OCI-LY1 (cell line): ENCODE measurements at regions not wholly inside any gene's neighbourhood (a gene's known extent, or its start where the extent isn't known, plus 50 kb on each side); places are given as distances from the start of the nearest gene placed in this dataset.

Source experiments
- H2AFZ ChIP-seq: fragments of 200-600 bp; sonication (generic), shearing (Covaris generic); 2 replicates; pipeline ENCODE4 v1.6.0; 2014; ENCODE audit warnings: antibody characterized with exemption, mild to moderate bottlenecking, low read length
- H3F3A ChIP-seq: fragments of 200-600 bp; sonication (generic), shearing (Covaris generic); 2 replicates; pipeline ENCODE4 v1.6.0; 2014; ENCODE audit warnings: mild to moderate bottlenecking, antibody characterized with exemption, low read length, moderate library complexity; ENCODE audit not compliant: insufficient read depth
- H3K27ac ChIP-seq: fragments of 200-600 bp; sonication (generic); 2 replicates; pipeline ENCODE4 v1.5.1; 2014; ENCODE audit warnings: low read length, mixed run types, mild to moderate bottlenecking, low read depth; ENCODE audit not compliant: poor library complexity, severe bottlenecking
- H3K27me3 ChIP-seq: fragments of 200-600 bp; sonication (generic); 2 replicates; pipeline ENCODE4 v1.6.0; 2014; ENCODE audit warnings: antibody characterized with exemption, mild to moderate bottlenecking, low read length, moderate library complexity; ENCODE audit not compliant: insufficient read depth
- H3K36me3 ChIP-seq: fragments of 200-600 bp; sonication (generic); 2 replicates; pipeline ENCODE4 v1.6.1; 2014; ENCODE audit warnings: mild to moderate bottlenecking, antibody characterized with exemption, low read length, moderate library complexity, mixed read lengths; ENCODE audit not compliant: insufficient read depth
- H3K4me1 ChIP-seq: fragments of 200-600 bp; sonication (generic); 2 replicates; pipeline ENCODE4 v1.5.1; 2014; ENCODE audit warnings: mild to moderate bottlenecking, low read length, moderate library complexity; ENCODE audit not compliant: insufficient read depth, severe bottlenecking
- H3K4me2 ChIP-seq: fragments of 200-600 bp; sonication (generic), shearing (Covaris generic); 2 replicates; pipeline ENCODE4 v1.6.1; 2014; ENCODE audit warnings: low read length
- H3K4me3 ChIP-seq: fragments of 200-600 bp; sonication (generic); 2 replicates; pipeline ENCODE4 v1.5.1; 2014; ENCODE audit warnings: low read length, low read depth, mild to moderate bottlenecking, mixed read lengths; ENCODE audit not compliant: poor library complexity, severe bottlenecking
- H3K79me2 ChIP-seq: fragments of 200-600 bp; shearing (Covaris generic); 2 replicates; pipeline ENCODE4 v1.6.1; 2016; ENCODE audit warnings: mixed run types, low read length, mixed read lengths; ENCODE audit not compliant: insufficient read depth
- H3K9ac ChIP-seq: fragments of 200-600 bp; sonication (generic), shearing (Covaris generic); 2 replicates; pipeline ENCODE4 v1.6.1; 2014; ENCODE audit warnings: mild to moderate bottlenecking, low read length, mixed read lengths
- H3K9me2 ChIP-seq: fragments of 200-600 bp; sonication (generic), shearing (Covaris generic); 2 replicates; pipeline ENCODE4 v1.6.1; 2014; ENCODE audit warnings: low read depth, mild to moderate bottlenecking, low read length, mixed read lengths
- H3K9me3 ChIP-seq: fragments of 200-600 bp; shearing (Covaris generic); 2 replicates; pipeline ENCODE4 v1.6.1; 2014; ENCODE audit warnings: low read length, mixed read lengths
- H4K20me1 ChIP-seq: fragments of 200-600 bp; sonication (generic), shearing (Covaris generic); 2 replicates; pipeline ENCODE4 v1.6.0; 2016; ENCODE audit warnings: mild to moderate bottlenecking, low read length; ENCODE audit not compliant: insufficient read depth
- CTCF ChIP-seq: fragments of 200-600 bp; sonication (generic), shearing (Covaris generic); IDR thresholded peaks from 2 replicates; pipeline ENCODE4 v1.5.1; 2017; ENCODE audit warnings: mild to moderate bottlenecking, antibody characterized with exemption, low read length, moderate library complexity, mixed read lengths
- EZH2 ChIP-seq: fragments of 200-600 bp; sonication (generic), shearing (Covaris generic); IDR thresholded peaks from 2 replicates; pipeline ENCODE4 v1.8.0; 2017; ENCODE audit warnings: borderline replicate concordance, mixed run types, mild to moderate bottlenecking, antibody characterized with exemption, low read length, moderate library complexity, mixed read lengths

GRCh38 chr2:145198555-145198954, 678.6 kb upstream of the ZEB2 start:
- no peaks in the 10 kb centered on the region for H3K27me3 ChIP-seq
- TF ChIP-seq CTCF (no peak), EZH2 (no peak)

GRCh38 chr2:145197944-145198343, 678.0 kb upstream of the ZEB2 start:
- H3K9ac ChIP-seq = no peak overlapping the region
- no peaks in the 10 kb centered on the region for H3K79me2 ChIP-seq
- H3K9me2 ChIP-seq = no peaks in the 10 kb centered on the region
- H2AFZ ChIP-seq = no peak overlapping the region
- no peak overlapping the region for H3K4me3 ChIP-seq
- no peak for TF ChIP-seq CTCF
- no peak for TF ChIP-seq EZH2
- no peaks in the 10 kb centered on the region for H3K36me3 ChIP-seq
- H3K27me3 ChIP-seq = no peaks in the 10 kb centered on the region
- H3K9me3 ChIP-seq = no peaks in the 10 kb centered on the region
- no peak overlapping the region for H3K27ac ChIP-seq
- peaks cover 4% of the 10 kb centered on the region for H3K4me1 ChIP-seq
- no peak overlapping the region for H3K4me2 ChIP-seq
- no peaks in the 10 kb centered on the region for H4K20me1 ChIP-seq
- H3F3A ChIP-seq = no peaks in the 10 kb centered on the region

More at GRCh38 chr2:145198555-145198954, 678.6 kb upstream of the ZEB2 start:
- H3K4me1 ChIP-seq = peaks cover 4% of the 10 kb centered on the region
- H3K4me2 ChIP-seq = no peak overlapping the region
- no peak overlapping the region for H3K9ac ChIP-seq
- no peaks in the 10 kb centered on the region for H3K79me2 ChIP-seq
- no peak overlapping the region for H3K4me3 ChIP-seq
- H3K36me3 ChIP-seq = no peaks in the 10 kb centered on the region
- no peaks in the 10 kb centered on the region for H3K9me2 ChIP-seq
- peak overlapping the region; percentile 59; the same call in 1 of the 2 replicates for H2AFZ ChIP-seq
- H3F3A ChIP-seq = no peaks in the 10 kb centered on the region
- no peak overlapping the region for H3K27ac ChIP-seq
- H4K20me1 ChIP-seq = no peaks in the 10 kb centered on the region
- H3K9me3 ChIP-seq = no peaks in the 10 kb centered on the region

- no peaks in the 10 kb centered on the region for H3K36me3 ChIP-seq
- H3K4me3 ChIP-seq = no peak overlapping the region
- H4K20me1 ChIP-seq = no peaks in the 10 kb centered on the region
- H3K27ac ChIP-seq = no peak overlapping the region
- no peaks in the 10 kb centered on the region for H3K79me2 ChIP-seq
- H3K9me2 ChIP-seq = no peaks in the 10 kb centered on the region
- no peaks in the 10 kb centered on the region for H3K9me3 ChIP-seq
- peaks cover 11% of the 10 kb centered on the region for H3K4me1 ChIP-seq
- TF ChIP-seq CTCF (no peak), EZH2 (no peak)
- no peaks in the 10 kb centered on the region for H3K27me3 ChIP-seq
- H2AFZ ChIP-seq = no peak overlapping the region
- no peak overlapping the region for H3K4me2 ChIP-seq
- H3K9ac ChIP-seq = no peak overlapping the region
- no peaks in the 10 kb centered on the region for H3F3A ChIP-seq
Measured at GRCh38 chr2:145194673-145195072, 674.8 kb upstream of the ZEB2 start.
